ENCODE measurements at regions not wholly inside any gene's neighbourhood (a gene's known extent, or its start where the extent isn't known, plus 50 kb on each side); places are given as distances from the start of the nearest gene placed in this dataset.

DNA sequence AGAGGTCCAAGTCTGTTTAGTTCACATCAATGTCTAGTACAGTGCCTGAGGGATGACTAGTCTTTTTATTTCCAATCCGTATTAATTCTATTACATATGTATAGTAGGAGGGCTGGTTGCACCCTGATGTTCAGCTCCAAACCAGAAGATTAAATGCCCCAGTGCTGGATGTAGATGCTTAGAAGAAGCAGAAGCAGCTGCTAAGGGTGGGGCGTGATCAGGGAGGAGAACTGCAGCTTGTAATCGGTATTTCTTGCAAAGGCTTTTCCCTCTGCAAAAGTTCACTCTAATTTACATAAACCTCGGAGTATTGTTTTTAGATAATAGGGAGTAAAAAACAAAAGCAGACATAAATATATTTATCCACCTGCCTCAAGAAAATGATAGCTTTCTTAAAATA, 145.3 kb upstream of the ITGA4 start:
- WGBS (ENCODE audit: insufficient coverage), result no CpG with 5 or more reads among the region's 4 CpGs
- Histone ChIP-seq H3K4me3 (ENCODE audit: low read length) (no peak overlapping the region), H3K27ac (ENCODE audit: low read length) (no peak overlapping the region), H3K27me3 (ENCODE audit: control insufficient read depth, insufficient read depth, low read length) (no peaks in the 10 kb centered on the region), H3K4me1 (ENCODE audit: control insufficient read depth, insufficient read depth, low read length) (no peaks in the 10 kb centered on the region), H3K9me3 (replicated peaks; ENCODE audit: control insufficient read depth, low read depth, low read length) (no peaks in the 10 kb centered on the region), H3K36me3 (ENCODE audit: control insufficient read depth, insufficient read depth, low read length) (no peaks in the 10 kb centered on the region)
- DNase-seq, result no peak

DNA sequence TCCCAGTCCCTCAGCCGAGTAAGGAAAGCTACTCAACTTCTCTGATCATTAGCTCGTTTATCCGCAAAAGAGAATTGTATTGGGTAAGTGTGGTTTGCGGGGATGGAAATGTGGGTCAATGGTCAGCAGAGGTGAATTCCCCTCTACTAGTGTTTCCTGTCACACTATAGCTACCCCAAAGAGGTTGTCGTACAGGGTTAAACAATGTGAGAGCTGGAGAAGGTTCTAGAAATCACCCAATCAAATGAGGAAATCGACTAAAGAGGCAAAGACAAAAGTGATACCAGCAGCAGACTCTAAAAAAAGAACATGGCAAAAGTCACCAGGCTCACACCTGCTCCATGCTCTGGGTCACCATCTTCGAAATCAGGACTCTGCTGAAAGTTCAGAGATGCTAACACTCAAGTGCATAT, 144.7 kb upstream of the ITGA4 start:
- 40% methylated on average over 1 of the region's 7 CpGs for WGBS (ENCODE audit: insufficient coverage)
- no peak for DNase-seq
- H3K4me1 ChIP-seq (ENCODE audit: control insufficient read depth, insufficient read depth, low read length), result no peaks in the 10 kb centered on the region
- H3K36me3 ChIP-seq (ENCODE audit: control insufficient read depth, insufficient read depth, low read length), result no peaks in the 10 kb centered on the region
- H3K27ac ChIP-seq (ENCODE audit: low read length), result no peak overlapping the region
- no peaks in the 10 kb centered on the region for H3K9me3 ChIP-seq (replicated peaks; ENCODE audit: control insufficient read depth, low read depth, low read length)
- no peaks in the 10 kb centered on the region for H3K27me3 ChIP-seq (ENCODE audit: control insufficient read depth, insufficient read depth, low read length)
- H3K4me3 ChIP-seq (ENCODE audit: low read length), result no peak overlapping the region

DNA sequence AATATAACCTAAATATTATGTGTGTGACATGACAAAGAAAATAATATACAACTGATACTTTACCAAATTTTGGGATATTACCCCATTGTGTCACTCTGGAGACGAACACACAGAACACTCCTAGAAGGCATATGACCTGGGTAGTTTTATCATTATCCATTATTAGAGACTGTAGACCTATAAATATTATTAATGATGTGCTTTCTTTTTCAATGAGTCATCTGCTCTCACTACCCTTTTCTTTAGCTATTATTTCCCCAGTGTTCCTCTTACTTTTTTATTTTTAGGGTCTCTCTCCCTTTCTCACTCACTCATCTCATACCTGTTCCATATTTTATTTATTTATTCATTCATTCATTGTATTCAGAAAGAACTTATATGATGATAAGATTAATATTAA, 143.3 kb upstream of the ITGA4 start:
- no peaks in the 10 kb centered on the region for H3K9me3 ChIP-seq (replicated peaks; ENCODE audit: control insufficient read depth, low read depth, low read length)
- no peaks in the 10 kb centered on the region for H3K4me1 ChIP-seq (ENCODE audit: control insufficient read depth, insufficient read depth, low read length)
- no peak for DNase-seq
- no peaks in the 10 kb centered on the region for H3K36me3 ChIP-seq (ENCODE audit: control insufficient read depth, insufficient read depth, low read length)
- no peak overlapping the region for H3K27ac ChIP-seq (ENCODE audit: low read length)
- H3K27me3 ChIP-seq (ENCODE audit: control insufficient read depth, insufficient read depth, low read length), result no peaks in the 10 kb centered on the region
- no CpG with 5 or more reads among the region's 1 CpG for WGBS (ENCODE audit: insufficient coverage)
- H3K4me3 ChIP-seq (ENCODE audit: low read length), result no peak overlapping the region

DNA sequence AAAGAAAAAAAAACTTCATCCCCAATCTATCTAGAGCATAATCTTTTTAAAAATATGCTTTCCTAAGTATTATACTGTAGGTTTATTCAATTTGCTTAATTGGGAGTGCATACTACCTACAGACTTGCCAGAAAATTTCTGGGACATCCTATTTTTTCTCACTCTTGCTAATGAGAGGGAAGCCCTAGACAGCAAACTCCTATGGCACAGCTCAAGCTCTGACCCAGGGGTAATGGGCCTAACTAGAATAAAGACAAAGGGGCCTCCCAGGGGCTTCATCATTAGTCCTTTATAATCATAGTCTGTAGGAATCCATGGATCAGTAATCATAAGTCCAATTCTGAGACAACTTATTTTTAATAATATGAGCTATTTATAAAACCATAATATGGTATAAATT, 142.6 kb upstream of the ITGA4 start:
- Histone ChIP-seq H3K9me3 (replicated peaks; ENCODE audit: control insufficient read depth, low read depth, low read length) (no peaks in the 10 kb centered on the region), H3K27me3 (ENCODE audit: control insufficient read depth, insufficient read depth, low read length) (no peaks in the 10 kb centered on the region), H3K27ac (ENCODE audit: low read length) (no peak overlapping the region), H3K4me3 (ENCODE audit: low read length) (no peak overlapping the region), H3K4me1 (ENCODE audit: control insufficient read depth, insufficient read depth, low read length) (no peaks in the 10 kb centered on the region), H3K36me3 (ENCODE audit: control insufficient read depth, insufficient read depth, low read length) (no peaks in the 10 kb centered on the region)
- DNase-seq, result no peak

DNA sequence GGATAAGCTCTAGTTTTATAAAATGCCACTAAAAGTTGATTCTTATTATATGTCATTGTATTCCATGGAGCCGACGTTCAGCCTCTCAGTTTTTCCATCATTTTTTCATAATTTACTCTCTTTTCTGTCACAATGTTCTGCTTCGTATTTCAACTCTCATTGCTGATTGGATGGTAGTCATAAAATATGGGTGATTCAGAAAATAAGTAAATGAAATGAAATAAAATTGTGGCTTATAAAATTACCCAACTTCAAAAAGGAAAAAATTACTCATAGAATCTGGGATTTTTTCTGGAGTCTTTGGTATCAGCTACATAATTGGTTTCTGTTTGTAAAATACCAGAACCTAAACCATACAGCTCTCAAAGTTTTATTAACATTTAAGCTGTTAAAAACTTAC, 139.7 kb upstream of the ITGA4 start:
- Histone ChIP-seq H3K36me3 (ENCODE audit: control insufficient read depth, insufficient read depth, low read length) (no peaks in the 10 kb centered on the region), H3K4me3 (ENCODE audit: low read length) (no peak overlapping the region), H3K4me1 (ENCODE audit: control insufficient read depth, insufficient read depth, low read length) (no peaks in the 10 kb centered on the region), H3K27me3 (ENCODE audit: control insufficient read depth, insufficient read depth, low read length) (no peaks in the 10 kb centered on the region), H3K9me3 (replicated peaks; ENCODE audit: control insufficient read depth, low read depth, low read length) (no peaks in the 10 kb centered on the region), H3K27ac (ENCODE audit: low read length) (no peak overlapping the region)
- no peak for DNase-seq
- WGBS (ENCODE audit: insufficient coverage), result no CpG with 5 or more reads among the region's 3 CpGs

DNA sequence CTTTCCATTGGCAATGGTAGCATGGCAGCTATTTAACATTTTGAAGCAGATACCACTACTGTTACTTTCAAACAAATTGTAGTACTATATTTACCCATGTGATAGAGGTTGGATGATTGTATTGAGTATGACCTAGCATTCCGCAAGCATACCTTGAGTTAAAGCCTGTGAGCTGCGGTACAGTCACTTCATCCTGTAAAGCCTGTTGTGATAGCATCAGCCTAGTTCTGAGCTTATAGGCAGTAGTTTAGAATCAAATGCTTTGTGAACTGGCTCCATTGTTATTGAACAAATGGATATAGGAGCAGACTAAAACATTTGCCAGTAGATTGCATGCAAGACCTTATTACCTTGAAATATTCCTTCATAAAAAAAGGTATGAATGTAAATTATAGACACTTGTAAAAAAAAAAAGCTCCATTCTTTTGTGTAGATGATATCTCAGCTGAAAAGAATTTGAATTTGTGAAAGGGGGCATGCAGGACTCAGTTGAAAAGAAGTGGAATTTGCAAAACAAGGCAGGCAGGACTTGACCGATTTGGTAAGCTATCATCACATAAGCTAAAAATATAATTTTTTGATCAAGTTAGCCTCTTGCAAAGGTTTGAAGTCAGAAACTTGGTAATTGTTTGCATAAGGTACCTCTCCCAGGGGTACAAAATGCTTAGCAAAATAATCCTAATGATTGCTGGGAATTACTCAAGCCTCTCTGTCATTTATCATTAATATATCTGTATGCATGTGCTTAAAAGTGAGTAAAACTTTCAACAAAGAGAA, 138.5 kb upstream of the ITGA4 start:
- Histone ChIP-seq H3K4me1 (ENCODE audit: control insufficient read depth, insufficient read depth, low read length) (no peaks in the 10 kb centered on the region), H3K27ac (ENCODE audit: low read length) (no peak overlapping the region), H3K9me3 (replicated peaks; ENCODE audit: control insufficient read depth, low read depth, low read length) (no peaks in the 10 kb centered on the region), H3K4me3 (ENCODE audit: low read length) (no peak overlapping the region), H3K36me3 (ENCODE audit: control insufficient read depth, insufficient read depth, low read length) (no peaks in the 10 kb centered on the region), H3K27me3 (ENCODE audit: control insufficient read depth, insufficient read depth, low read length) (no peaks in the 10 kb centered on the region)
- WGBS (ENCODE audit: insufficient coverage), result 92% methylated on average over 2 of the region's 3 CpGs
- no peak for DNase-seq

DNA sequence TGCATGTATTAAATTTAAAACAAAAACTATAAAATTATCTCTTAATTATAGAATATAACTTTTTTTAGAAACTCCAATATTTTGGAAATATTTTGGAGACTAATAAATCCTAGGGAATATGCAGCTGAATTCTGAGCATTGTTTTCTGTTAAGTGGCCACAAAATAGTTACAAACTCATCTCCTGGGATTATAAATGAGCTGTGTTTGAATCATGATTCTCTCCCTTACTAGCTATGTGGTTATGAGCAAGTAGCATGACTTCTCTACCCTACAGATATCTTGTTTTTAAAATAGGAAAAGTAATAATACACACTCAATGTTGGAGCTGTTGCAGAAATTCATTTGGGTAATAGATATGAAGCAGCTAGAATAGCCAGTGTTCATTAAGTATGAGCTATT, 137.9 kb upstream of the ITGA4 start:
- no peak for DNase-seq
- Histone ChIP-seq H3K27me3 (ENCODE audit: control insufficient read depth, insufficient read depth, low read length) (no peaks in the 10 kb centered on the region), H3K36me3 (ENCODE audit: control insufficient read depth, insufficient read depth, low read length) (no peaks in the 10 kb centered on the region), H3K4me3 (ENCODE audit: low read length) (no peak overlapping the region), H3K4me1 (ENCODE audit: control insufficient read depth, insufficient read depth, low read length) (no peaks in the 10 kb centered on the region), H3K27ac (ENCODE audit: low read length) (no peak overlapping the region), H3K9me3 (replicated peaks; ENCODE audit: control insufficient read depth, low read depth, low read length) (no peaks in the 10 kb centered on the region)

DNA sequence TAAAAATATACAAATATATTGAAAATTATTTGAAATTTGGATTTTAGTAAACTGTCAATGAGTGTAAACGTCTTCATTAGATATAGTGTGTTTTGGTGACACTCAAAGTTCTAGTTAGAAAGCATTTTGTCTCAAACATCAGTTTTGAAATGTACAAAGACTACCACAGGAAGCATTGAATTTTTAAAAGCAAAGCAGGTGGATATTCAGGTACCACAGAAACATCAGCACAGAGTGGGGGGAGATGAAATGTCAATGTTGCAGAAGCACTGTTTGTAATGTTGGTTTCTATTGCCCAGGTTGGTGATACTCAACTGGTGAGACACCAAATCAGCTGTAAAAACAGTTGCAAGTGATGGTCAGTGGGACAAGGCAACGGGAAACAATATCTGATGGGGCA, 136.5 kb upstream of the ITGA4 start:
- Histone ChIP-seq H3K9me3 (replicated peaks; ENCODE audit: control insufficient read depth, low read depth, low read length) (no peaks in the 10 kb centered on the region), H3K4me1 (ENCODE audit: control insufficient read depth, insufficient read depth, low read length) (no peaks in the 10 kb centered on the region), H3K27ac (ENCODE audit: low read length) (no peak overlapping the region), H3K4me3 (ENCODE audit: low read length) (no peak overlapping the region), H3K36me3 (ENCODE audit: control insufficient read depth, insufficient read depth, low read length) (no peaks in the 10 kb centered on the region), H3K27me3 (ENCODE audit: control insufficient read depth, insufficient read depth, low read length) (no peaks in the 10 kb centered on the region)
- WGBS (ENCODE audit: insufficient coverage), result no CpG with 5 or more reads among the region's 2 CpGs
- no peak for DNase-seq

DNA sequence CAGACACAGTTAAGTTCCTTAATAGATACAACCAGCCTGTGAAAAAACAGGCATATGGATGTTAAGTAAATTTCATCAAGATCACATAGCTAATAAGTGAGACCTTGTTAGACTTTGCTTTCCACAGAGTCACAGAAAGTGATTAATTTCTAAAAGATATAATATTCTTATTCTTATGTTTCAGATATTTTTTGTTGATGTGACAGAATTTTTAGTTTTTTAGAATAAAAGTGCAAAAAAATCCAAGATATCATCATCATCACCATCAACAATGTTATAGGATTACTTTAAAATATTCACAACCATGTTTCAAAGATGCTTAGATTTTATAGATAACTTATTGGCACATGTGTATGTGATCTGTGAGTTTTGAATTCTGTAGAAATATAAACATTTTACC, 132.3 kb upstream of the ITGA4 start:
- Histone ChIP-seq H3K4me1 (ENCODE audit: control insufficient read depth, insufficient read depth, low read length) (no peaks in the 10 kb centered on the region), H3K4me3 (ENCODE audit: low read length) (no peak overlapping the region), H3K9me3 (replicated peaks; ENCODE audit: control insufficient read depth, low read depth, low read length) (peaks cover 4% of the 10 kb centered on the region), H3K27ac (ENCODE audit: low read length) (no peak overlapping the region), H3K27me3 (ENCODE audit: control insufficient read depth, insufficient read depth, low read length) (no peaks in the 10 kb centered on the region), H3K36me3 (ENCODE audit: control insufficient read depth, insufficient read depth, low read length) (no peaks in the 10 kb centered on the region)
- DNase-seq, result no peak

DNA sequence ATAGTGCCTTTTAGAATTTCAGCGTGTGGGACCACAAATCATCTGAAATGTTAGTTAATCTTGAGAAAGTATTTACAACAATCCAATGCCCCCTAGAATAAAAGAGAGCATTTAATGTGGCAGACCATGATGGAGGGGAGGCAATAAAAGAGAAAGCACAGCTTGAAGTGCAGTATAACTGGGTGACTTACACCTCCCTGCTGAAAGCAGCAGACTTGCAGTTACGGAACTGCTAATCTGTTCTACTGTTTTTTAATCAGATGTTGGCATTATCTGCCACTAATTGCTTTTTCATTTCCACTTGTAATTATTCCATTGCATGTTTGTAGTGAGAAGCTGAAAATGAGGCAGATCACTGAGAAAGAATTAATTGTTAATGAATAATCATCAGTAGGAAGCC, 130.5 kb upstream of the ITGA4 start:
- H3K27ac ChIP-seq (ENCODE audit: low read length), result no peak overlapping the region
- no CpG with 5 or more reads among the region's 2 CpGs for WGBS (ENCODE audit: insufficient coverage)
- peaks cover 4% of the 10 kb centered on the region for H3K9me3 ChIP-seq (replicated peaks; ENCODE audit: control insufficient read depth, low read depth, low read length)
- no peaks in the 10 kb centered on the region for H3K36me3 ChIP-seq (ENCODE audit: control insufficient read depth, insufficient read depth, low read length)
- no peak overlapping the region for H3K4me3 ChIP-seq (ENCODE audit: low read length)
- no peak for DNase-seq
- no peaks in the 10 kb centered on the region for H3K4me1 ChIP-seq (ENCODE audit: control insufficient read depth, insufficient read depth, low read length)
- no peaks in the 10 kb centered on the region for H3K27me3 ChIP-seq (ENCODE audit: control insufficient read depth, insufficient read depth, low read length)

DNA sequence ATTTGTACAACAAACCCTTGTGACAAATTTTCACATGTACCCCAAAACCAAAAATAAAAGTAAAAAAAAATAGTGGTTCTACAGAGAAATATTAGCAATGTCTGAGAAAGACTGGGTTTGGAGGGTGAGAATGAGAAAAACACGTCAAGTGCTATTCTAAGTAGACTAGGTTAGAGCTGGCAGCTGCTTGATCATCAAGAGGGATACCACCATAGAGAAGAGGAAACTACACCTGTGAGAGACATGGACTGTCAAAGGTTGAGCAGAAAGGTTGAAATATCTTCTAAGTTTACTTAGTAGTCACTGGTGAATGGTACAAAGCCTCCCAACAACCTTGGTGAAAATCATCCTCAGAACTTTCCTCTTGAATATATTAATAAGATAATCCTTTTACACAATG, 126.9 kb upstream of the ITGA4 start:
- Histone ChIP-seq H3K27me3 (ENCODE audit: control insufficient read depth, insufficient read depth, low read length) (no peaks in the 10 kb centered on the region), H3K9me3 (replicated peaks; ENCODE audit: control insufficient read depth, low read depth, low read length) (peaks cover 4% of the 10 kb centered on the region), H3K4me1 (ENCODE audit: control insufficient read depth, insufficient read depth, low read length) (no peaks in the 10 kb centered on the region), H3K4me3 (ENCODE audit: low read length) (no peak overlapping the region), H3K27ac (ENCODE audit: low read length) (no peak overlapping the region), H3K36me3 (ENCODE audit: control insufficient read depth, insufficient read depth, low read length) (no peaks in the 10 kb centered on the region)
- no peak for DNase-seq
- 83% methylated on average over 1 of the region's 1 CpG for WGBS (ENCODE audit: insufficient coverage)
